OCI-LY7 (cell line): ENCODE measurements at regions not wholly inside any gene's neighbourhood (a gene's known extent, or its start where the extent isn't known, plus 50 kb on each side); places are given as distances from the start of the nearest gene placed in this dataset.

Source experiments
- BruUV-seq: library from RNA; stranded (reverse); fragments of 400-500 nt; replicated peaks from 2 replicates; lab custom pipeline; 2021; lab: Mats Ljungman, UMichigan
- CTCF ChIA-PET: fragments of 300-600 bp; sonication (Branson Sonifier 250); formaldehyde crosslinking; loops from one replicate; lab custom pipeline; 2022; ENCODE audit warnings: antibody characterized with exemption; ENCODE audit not compliant: unreplicated experiment; lab: Charles Lee
- POLR2A ChIA-PET: fragments of 300-600 bp; sonication (Branson Sonifier 250); formaldehyde crosslinking; loops from one replicate; lab custom pipeline; 2022; ENCODE audit warnings: antibody characterized with exemption; lab: Charles Lee
- DNase-seq: peaks from one replicate; pipeline ENCODE4 v3.0.0-alpha.2; 2015; ENCODE audit warnings: low spot score
- H2AFZ ChIP-seq: fragments of 200-600 bp; sonication (generic), shearing (Covaris generic); 2 replicates; pipeline ENCODE4 v1.6.1; 2014; ENCODE audit warnings: mild to moderate bottlenecking, antibody characterized with exemption, low read length, moderate library complexity
- H3K27ac ChIP-seq: fragments of 200-600 bp; sonication (generic); 2 replicates; pipeline ENCODE4 v1.5.1; 2014; ENCODE audit warnings: mixed run types, low read depth, mild to moderate bottlenecking, moderate library complexity, low read length, inconsistent platforms; ENCODE audit not compliant: poor library complexity, severe bottlenecking
- H3K36me3 ChIP-seq: fragments of 200-600 bp; sonication (generic); 2 replicates; pipeline ENCODE4 v1.6.1; 2014; ENCODE audit warnings: mild to moderate bottlenecking, antibody characterized with exemption, low read length, moderate library complexity, mixed read lengths; ENCODE audit not compliant: insufficient read depth
- H3K4me1 ChIP-seq: fragments of 200-600 bp; sonication (generic); 2 replicates; pipeline ENCODE4 v1.5.1; 2014; ENCODE audit warnings: mild to moderate bottlenecking, low read length; ENCODE audit not compliant: insufficient read depth, poor library complexity, severe bottlenecking
- H3K4me2 ChIP-seq: fragments of 200-600 bp; sonication (generic); 2 replicates; pipeline ENCODE4 v1.6.1; 2014; ENCODE audit warnings: mild to moderate bottlenecking, low read length
- H3K4me3 ChIP-seq: fragments of 200-600 bp; sonication (generic); 2 replicates; pipeline ENCODE4 v1.5.1; 2014; ENCODE audit warnings: mild to moderate bottlenecking, low read depth, low read length; ENCODE audit not compliant: poor library complexity, severe bottlenecking
- H3K79me2 ChIP-seq: fragments of 200-600 bp; sonication (generic); 2 replicates; pipeline ENCODE4 v1.6.1; 2016; ENCODE audit warnings: low read depth, mild to moderate bottlenecking, low read length, moderate library complexity, mixed read lengths; ENCODE audit not compliant: insufficient read depth
- H3K9me2 ChIP-seq: fragments of 200-600 bp; sonication (generic); 2 replicates; pipeline ENCODE4 v1.6.1; 2016; ENCODE audit warnings: mild to moderate bottlenecking, low read length, mixed read lengths; ENCODE audit not compliant: insufficient read depth
- H3K9me3 ChIP-seq: fragments of 200-600 bp; sonication (generic); 2 replicates; pipeline ENCODE4 v1.6.1; 2014; ENCODE audit warnings: mild to moderate bottlenecking, mixed run types, low read length, mixed read lengths
- H4K20me1 ChIP-seq: fragments of 200-600 bp; sonication (generic); 2 replicates; pipeline ENCODE4 v1.6.1; 2014; ENCODE audit warnings: mild to moderate bottlenecking, antibody characterized with exemption, low read length, moderate library complexity, mixed read lengths; ENCODE audit not compliant: insufficient read depth
- CTCF ChIP-seq: fragments of 200-600 bp; sonication (generic); conservative IDR thresholded peaks from 2 replicates; pipeline ENCODE4 v1.5.1; 2014; ENCODE audit warnings: mild to moderate bottlenecking, antibody characterized with exemption, low read length, moderate library complexity, mixed read lengths
- EZH2phosphoT487 ChIP-seq: fragments of 200-600 bp; sonication (generic); IDR thresholded peaks from 2 replicates; pipeline ENCODE4 v1.6.1; 2018; ENCODE audit warnings: low read depth, borderline replicate concordance, mild to moderate bottlenecking, mixed run types, antibody characterized with exemption, low read length, moderate library complexity, mixed read lengths
- intact Hi-C: fragments of 100-400 bp; cut with micrococcal nuclease; formaldehyde crosslinking; loops from one replicate; pipeline ENCODE4 v1.10.0; 2022; ENCODE audit not compliant: unreplicated experiment

- no TSS peak for BruUV-seq
- POLR2A ChIA-PET, result no interaction called here
- no peaks in the 10 kb centered on the region for H3K4me1 ChIP-seq
- no peaks in the 10 kb centered on the region for H3K79me2 ChIP-seq
- TF ChIP-seq EZH2phosphoT487, result no peak
- no peak for TF ChIP-seq CTCF
- CTCF ChIA-PET, result no interaction called here
- no peaks in the 10 kb centered on the region for H4K20me1 ChIP-seq
- intact Hi-C loops, result no loop called here
- no peak overlapping the region for H3K27ac ChIP-seq
- no peak for DNase-seq
- H2AFZ ChIP-seq, result no peak overlapping the region
- no peaks in the 10 kb centered on the region for H3K36me3 ChIP-seq
- H3K4me3 ChIP-seq, result no peak overlapping the region
- H3K4me2 ChIP-seq, result no peak overlapping the region
- H3K9me3 ChIP-seq, result no peaks in the 10 kb centered on the region
- H3K9me2 ChIP-seq, result no peaks in the 10 kb centered on the region
Observed at GRCh38 chr11:29009426-29009825, 901.2 kb downstream of the METTL15 start.

GRCh38 chr11:29008481-29008880, 900.3 kb downstream of the METTL15 start:
- DNase-seq, result no peak
- Histone ChIP-seq H2AFZ (no peak overlapping the region), H3K4me2 (no peak overlapping the region), H3K4me1 (no peaks in the 10 kb centered on the region), H3K9me3 (no peaks in the 10 kb centered on the region), H3K36me3 (no peaks in the 10 kb centered on the region), H3K27ac (no peak overlapping the region), H3K4me3 (no peak overlapping the region), H3K79me2 (no peaks in the 10 kb centered on the region), H4K20me1 (no peaks in the 10 kb centered on the region), H3K9me2 (no peaks in the 10 kb centered on the region)
- POLR2A ChIA-PET, result no interaction called here
- intact Hi-C loops, result no loop called here
- no TSS peak for BruUV-seq
- no peak for TF ChIP-seq CTCF
- TF ChIP-seq EZH2phosphoT487, result no peak
- CTCF ChIA-PET, result no interaction called here

- no peak for DNase-seq
- Histone ChIP-seq H3K36me3 (no peaks in the 10 kb centered on the region), H4K20me1 (no peaks in the 10 kb centered on the region), H3K4me3 (no peak overlapping the region), H3K4me1 (no peaks in the 10 kb centered on the region), H3K27ac (no peak overlapping the region), H2AFZ (no peak overlapping the region), H3K79me2 (no peaks in the 10 kb centered on the region), H3K9me2 (no peaks in the 10 kb centered on the region), H3K9me3 (no peaks in the 10 kb centered on the region), H3K4me2 (no peak overlapping the region)
- intact Hi-C loops, result no loop called here
- CTCF ChIA-PET, result no interaction called here
- POLR2A ChIA-PET, result no interaction called here
- TF ChIP-seq EZH2phosphoT487 (no peak), CTCF (no peak)
- no TSS peak for BruUV-seq
Observed at GRCh38 chr11:29006668-29007067, 898.5 kb downstream of the METTL15 start.
